Esophagus squamous epithelium (tissue), 5 donors: ENCODE measurements at regions not wholly inside any gene's neighbourhood (a gene's known extent, or its start where the extent isn't known, plus 50 kb on each side); places are given as distances from the start of the nearest gene placed in this dataset.

ENCODE experiments used
- DNase-seq: peaks from one replicate; lab custom pipeline; 2025; lab: John Stamatoyannopoulos, UW
- H3K27ac ChIP-seq, 4 donors: fragments of 200-600 bp; sonication (generic); one replicate each; pipeline ENCODE4 v1.5.1; 2016 to 2019; ENCODE audit warnings: mild to moderate bottlenecking in 1 of 4
- H3K27me3 ChIP-seq, 4 donors: fragments of 200-600 bp; sonication (generic); 1 replicate in 3 of 4; 2 replicates in 1 of 4; pipeline versions ENCODE4 v1.5.1 to v1.6.0; 2017 to 2021; ENCODE audit warnings: antibody characterized with exemption in 1 of 4
- H3K36me3 ChIP-seq, 3 donors: fragments of 200-600 bp; sonication (generic); one replicate each; pipeline ENCODE4 v1.5.1; 2016 to 2019
- H3K4me1 ChIP-seq, 3 donors: fragments of 200-600 bp; sonication (generic); one replicate each; pipeline ENCODE4 v1.5.1; 2017 to 2019
- H3K4me3 ChIP-seq, 4 donors: fragments of 200-600 bp; sonication (generic); 1 replicate in 3 of 4; 2 replicates in 1 of 4; pipeline ENCODE4 v1.5.1; 2016 to 2019; ENCODE audit warnings: mild to moderate bottlenecking in 2 of 4, moderate library complexity in 1 of 4
- H3K9me3 ChIP-seq, 3 donors: fragments of 200-600 bp; sonication (generic); one replicate each; pipeline ENCODE4 v1.5.1; 2016 to 2019
- POLR2A ChIP-seq, 4 donors: fragments of 450-650 bp; IDR thresholded peaks; one replicate each; pipeline ENCODE4 v1.6.1; 2017; ENCODE audit warnings: antibody characterized with exemption in 4 of 4, mild to moderate bottlenecking in 4 of 4, moderate library complexity in 3 of 4
- WGBS, 2 donors: methylation state at CpG; one replicate each; pipeline ENCODE4 v1.1.5; 2018; 5-methylcytosine and 5-hydroxymethylcytosine counted together
- intact Hi-C: fragments of 100-400 bp; cut with DNase I; formaldehyde crosslinking; loops from one replicate; pipeline ENCODE4 v1.15.0; 2022
- TF ChIP-seq, protein P1 (sequence below), 6 experiments: fragments of 450-650 bp in 4 of 6; fragments of 200-600 bp in 2 of 6; sonication (generic) in 2 of 6; IDR thresholded peaks; one replicate each; pipeline ENCODE4 v1.5.1; 2016 to 2019; ENCODE audit warnings: antibody characterized with exemption in 6 of 6, mild to moderate bottlenecking in 4 of 6, moderate library complexity in 4 of 6
- donor health status: DM: yes; HTN: yes; CAD: no.

DNA sequence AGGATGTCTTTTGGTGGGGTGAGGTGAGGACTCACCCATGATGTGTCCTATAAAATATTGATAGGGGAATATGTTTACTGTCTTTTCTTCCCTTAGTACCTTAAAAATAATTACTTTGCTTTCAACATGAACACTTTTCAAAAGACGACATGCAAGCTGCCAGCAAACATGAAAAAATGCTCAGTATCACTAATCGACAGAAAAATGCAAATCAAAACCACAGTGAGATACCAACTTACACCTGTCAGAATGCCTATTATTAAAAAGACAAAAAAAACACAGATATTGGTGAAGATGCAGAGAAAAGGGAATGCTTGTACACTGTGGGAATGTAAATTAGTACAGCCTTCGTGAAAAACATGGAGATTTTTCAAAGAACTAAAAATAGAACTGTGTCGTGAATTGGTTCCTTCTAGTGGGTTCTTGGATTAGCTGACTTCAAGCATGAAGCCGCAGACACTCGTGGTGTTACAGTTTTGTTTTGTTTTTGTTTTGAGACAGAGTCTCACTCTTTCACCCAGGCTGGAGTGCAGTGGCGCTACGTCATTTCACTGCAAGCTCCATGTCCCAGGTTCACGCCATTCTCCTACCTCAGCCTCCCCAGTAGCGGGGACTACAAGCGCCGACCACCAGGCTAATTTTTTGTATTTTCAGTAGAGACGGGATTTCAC is 160.9 kb downstream of the FGF9 start:
- intact Hi-C loops: no loop called here
- no peaks in the 10 kb centered on the region for H3K9me3 ChIP-seq
- no peaks in the 10 kb centered on the region for H3K4me1 ChIP-seq
- no peak overlapping the region for H3K27ac ChIP-seq
- no peak for DNase-seq
- no peaks in the 10 kb centered on the region for H3K36me3 ChIP-seq
- no peak overlapping the region for H3K4me3 ChIP-seq
- 84 to 90% methylated on average over 12 to 13 of the region's 13 CpGs for WGBS, 2 donors
- TF ChIP-seq, protein P1, sequence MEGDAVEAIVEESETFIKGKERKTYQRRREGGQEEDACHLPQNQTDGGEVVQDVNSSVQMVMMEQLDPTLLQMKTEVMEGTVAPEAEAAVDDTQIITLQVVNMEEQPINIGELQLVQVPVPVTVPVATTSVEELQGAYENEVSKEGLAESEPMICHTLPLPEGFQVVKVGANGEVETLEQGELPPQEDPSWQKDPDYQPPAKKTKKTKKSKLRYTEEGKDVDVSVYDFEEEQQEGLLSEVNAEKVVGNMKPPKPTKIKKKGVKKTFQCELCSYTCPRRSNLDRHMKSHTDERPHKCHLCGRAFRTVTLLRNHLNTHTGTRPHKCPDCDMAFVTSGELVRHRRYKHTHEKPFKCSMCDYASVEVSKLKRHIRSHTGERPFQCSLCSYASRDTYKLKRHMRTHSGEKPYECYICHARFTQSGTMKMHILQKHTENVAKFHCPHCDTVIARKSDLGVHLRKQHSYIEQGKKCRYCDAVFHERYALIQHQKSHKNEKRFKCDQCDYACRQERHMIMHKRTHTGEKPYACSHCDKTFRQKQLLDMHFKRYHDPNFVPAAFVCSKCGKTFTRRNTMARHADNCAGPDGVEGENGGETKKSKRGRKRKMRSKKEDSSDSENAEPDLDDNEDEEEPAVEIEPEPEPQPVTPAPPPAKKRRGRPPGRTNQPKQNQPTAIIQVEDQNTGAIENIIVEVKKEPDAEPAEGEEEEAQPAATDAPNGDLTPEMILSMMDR (IDR thresholded peaks at IDR 0.05): no peak
- TF ChIP-seq POLR2A (IDR thresholded peaks at IDR 0.05): no peak
- H3K27me3 ChIP-seq: no peaks in the 10 kb centered on the region

DNA sequence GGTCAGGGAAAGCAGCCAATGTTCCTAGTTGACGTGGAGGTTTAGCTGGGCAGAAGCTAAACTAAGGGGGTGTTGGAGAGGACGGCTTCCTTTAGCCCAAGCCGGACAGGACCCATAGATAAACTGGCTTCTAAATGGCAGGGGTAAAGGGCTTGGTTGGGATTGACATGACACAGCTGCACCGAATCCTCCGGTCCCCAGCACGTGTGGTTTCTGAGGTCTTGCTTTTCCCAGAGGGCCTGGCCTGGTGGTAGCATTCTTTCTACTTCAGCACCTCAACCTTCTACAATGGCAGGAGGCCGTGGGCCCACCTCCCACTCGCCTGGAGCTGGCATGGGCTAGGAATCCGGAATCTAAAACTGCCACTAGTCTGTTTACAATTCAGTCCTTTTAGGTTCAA is 163.0 kb downstream of the FGF9 start:
- Histone ChIP-seq H3K27ac (no peak overlapping the region), H3K27me3 (no peaks in the 10 kb centered on the region)
- WGBS, 2 donors: 60 to 67% methylated on average over 9 of the region's 9 CpGs

GRCh38 chr13:21834521-21834920 is 163.6 kb downstream of the FGF9 start:
- intact Hi-C loops: no loop called here

More for the DNA sequence above, 163.0 kb downstream of the FGF9 start:
- no peak overlapping the region for H3K4me3 ChIP-seq
- no peak for DNase-seq
- intact Hi-C loops: no loop called here
- H3K9me3 ChIP-seq: no peaks in the 10 kb centered on the region
- TF ChIP-seq, protein P1 (IDR thresholded peaks at IDR 0.05): no peak
- no peak for TF ChIP-seq POLR2A (IDR thresholded peaks at IDR 0.05)
- H3K36me3 ChIP-seq: no peaks in the 10 kb centered on the region
- no peaks in the 10 kb centered on the region for H3K4me1 ChIP-seq

GRCh38 chr13:21837288-21837687 is 166.4 kb downstream of the FGF9 start:
- no peaks in the 10 kb centered on the region for H3K4me1 ChIP-seq
- 78 to 83% methylated on average over 3 of the region's 3 CpGs for WGBS, 2 donors
- no peak for TF ChIP-seq POLR2A (IDR thresholded peaks at IDR 0.05)
- TF ChIP-seq, protein P1 (IDR thresholded peaks at IDR 0.05): no peak
- H3K27ac ChIP-seq: no peak overlapping the region
- no peaks in the 10 kb centered on the region for H3K27me3 ChIP-seq
- H3K9me3 ChIP-seq: no peaks in the 10 kb centered on the region
- DNase-seq: no peak
- H3K36me3 ChIP-seq: no peaks in the 10 kb centered on the region
- intact Hi-C loops: no loop called here
- H3K4me3 ChIP-seq: no peak overlapping the region

More at GRCh38 chr13:21834521-21834920, 163.6 kb downstream of the FGF9 start:
- H3K36me3 ChIP-seq: no peaks in the 10 kb centered on the region
- 64 to 83% methylated on average over 4 to 6 of the region's 6 CpGs for WGBS, 2 donors
- no peaks in the 10 kb centered on the region for H3K4me1 ChIP-seq
- no peaks in the 10 kb centered on the region for H3K27me3 ChIP-seq
- no peak overlapping the region for H3K27ac ChIP-seq
- H3K9me3 ChIP-seq: no peaks in the 10 kb centered on the region
- no peak overlapping the region for H3K4me3 ChIP-seq
- DNase-seq: no peak
- TF ChIP-seq POLR2A (IDR thresholded peaks at IDR 0.05): no peak
- TF ChIP-seq, protein P1 (IDR thresholded peaks at IDR 0.05): no peak

DNA sequence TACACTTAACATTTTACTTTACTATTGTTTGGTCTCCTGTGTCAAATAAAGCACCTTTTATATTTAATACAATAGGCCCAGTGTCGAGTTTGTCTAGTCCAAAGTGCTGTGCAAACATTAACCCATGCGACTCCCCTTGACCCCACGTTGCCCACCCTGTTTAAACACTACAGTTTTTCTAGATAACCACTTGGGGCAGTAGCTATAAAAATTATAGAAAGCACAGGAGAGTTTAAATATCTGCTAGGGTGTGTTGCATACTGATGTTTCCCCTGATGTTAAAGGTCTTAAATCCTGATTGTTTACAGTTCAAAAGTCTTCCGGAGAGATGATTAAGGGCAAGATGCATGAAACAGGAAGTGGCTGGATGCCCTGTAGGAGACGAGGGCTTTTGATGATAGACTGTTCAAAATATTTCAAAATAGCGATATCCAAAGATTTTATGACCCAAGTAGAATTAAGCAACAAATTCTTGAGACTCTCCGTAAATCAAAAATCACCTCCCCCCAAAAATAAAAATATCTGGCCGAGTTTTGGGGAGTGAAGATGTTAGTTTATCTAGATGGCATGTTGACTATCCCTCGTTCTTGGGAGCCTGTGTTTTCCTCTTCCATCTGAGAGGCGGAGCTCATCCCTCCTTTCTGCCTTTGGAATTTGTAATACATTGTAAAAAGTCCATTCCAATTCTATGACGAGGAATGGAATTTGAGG is 167.1 kb downstream of the FGF9 start:
- intact Hi-C loops: no loop called here
- WGBS, 2 donors: 58 to 59% methylated on average over 11 of the region's 11 CpGs
- Histone ChIP-seq H3K36me3 (no peaks in the 10 kb centered on the region), H3K27me3 (no peaks in the 10 kb centered on the region), H3K9me3 (no peaks in the 10 kb centered on the region), H3K27ac (no peak overlapping the region), H3K4me3 (no peak overlapping the region), H3K4me1 (no peaks in the 10 kb centered on the region)
- DNase-seq: no peak
- TF ChIP-seq POLR2A (IDR thresholded peaks at IDR 0.05): no peak
- TF ChIP-seq, protein P1 (IDR thresholded peaks at IDR 0.05): no peak
